Right lobe of liver (tissue), 6 donors: ENCODE measurements at regions not wholly inside any gene's neighbourhood (a gene's known extent, or its start where the extent isn't known, plus 50 kb on each side); places are given as distances from the start of the nearest gene placed in this dataset.

Experiments used
- ATAC-seq, 4 donors: fragments of 200-7000 bp; cut with Tn5 transposase; one replicate each; pipeline ENCODE4 v1.9.1; 2020; ENCODE audit warnings: mild to moderate bottlenecking in 4 of 4, moderate library complexity in 4 of 4
- DNase-seq, 3 donors: peaks; one replicate each; pipeline ENCODE4 v3.0.0-alpha.2; 2020
- H3K27ac ChIP-seq, 3 donors: fragments of 200-600 bp; one replicate each; pipeline ENCODE4 v1.8.0; 2022
- H3K27me3 ChIP-seq, 2 donors: fragments of 200-600 bp; one replicate each; pipeline ENCODE4 v1.8.0; 2022
- H3K36me3 ChIP-seq, 4 donors: fragments of 200-600 bp; sonication (generic) in 1 of 4; one replicate each; pipeline versions ENCODE4 v1.5.1 to v1.8.0; 2017 to 2022; ENCODE audit warnings: control low read depth in 1 of 4
- H3K4me1 ChIP-seq, 4 donors: fragments of 200-600 bp; sonication (generic) in 1 of 4; one replicate each; pipeline versions ENCODE4 v1.5.1 to v1.8.0; 2017 to 2022; ENCODE audit warnings: control low read depth in 1 of 4
- H3K4me3 ChIP-seq, 3 donors: fragments of 200-600 bp; one replicate each; pipeline ENCODE4 v1.8.0; 2022
- H3K9me3 ChIP-seq, 4 donors: fragments of 200-600 bp; sonication (generic) in 1 of 4; one replicate each; pipeline versions ENCODE4 v1.5.1 to v1.8.0; 2017 to 2022; ENCODE audit warnings: control low read depth in 1 of 4
- POLR2A ChIP-seq: fragments of 450-650 bp; IDR thresholded peaks from one replicate; pipeline ENCODE4 v1.6.1; 2017; ENCODE audit warnings: antibody characterized with exemption, mild to moderate bottlenecking
- WGBS: methylation state at CpG from one replicate; pipeline ENCODE4 v1.1.6; 2018; ENCODE audit warnings: low coverage, low lambda C conversion rate; ENCODE audit not compliant: insufficient coverage; ENCODE audit errors: missing lambda C conversion rate; 5-methylcytosine and 5-hydroxymethylcytosine counted together
- intact Hi-C, 2 donors: fragments of 100-400 bp; cut with DNase I; formaldehyde crosslinking; loops; one replicate each; pipeline versions ENCODE4 v1.11.2 to v1.14.1; 2022
- TF ChIP-seq, protein P1 (sequence below), 4 donors: fragments of 200-600 bp in 3 of 4; fragments of 450-650 bp in 1 of 4; IDR thresholded peaks; one replicate each; pipeline versions ENCODE4 v1.5.1 to v1.8.0; 2016 to 2022; ENCODE audit warnings: antibody characterized with exemption in 4 of 4, mild to moderate bottlenecking in 2 of 4
- donor health status: DM: no; HTN: yes; CAD: no.
- donor health status: DM: no; HTN: no; CAD: no.
- donor health status: DM: no; HTN: no; CAD: no.
- donor health status: DM: no; HTN: yes; CAD: no.
- donor health status: DM: no; HTN: yes; CAD: no.

DNA sequence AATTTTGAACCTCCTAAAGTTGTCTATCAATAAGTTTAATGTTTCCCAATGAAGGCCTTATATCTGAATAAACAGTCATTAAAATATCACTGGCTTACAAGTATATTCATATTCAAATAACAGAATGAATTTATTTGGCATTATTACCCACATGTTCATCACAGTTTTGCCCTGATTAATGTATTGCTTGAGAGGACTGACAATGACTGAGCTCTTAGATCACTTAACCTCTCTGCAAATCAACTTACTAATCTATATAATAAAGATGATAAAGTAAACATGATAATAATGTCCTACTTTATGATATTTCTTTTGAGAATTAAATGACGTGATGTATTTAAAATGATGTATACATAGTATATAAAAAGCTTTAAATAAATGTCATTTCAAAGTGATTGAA, 532.0 kb upstream of the GBE1 start:
- WGBS, result 59% methylated on average over 1 of the region's 1 CpG
- TF ChIP-seq, protein P1, sequence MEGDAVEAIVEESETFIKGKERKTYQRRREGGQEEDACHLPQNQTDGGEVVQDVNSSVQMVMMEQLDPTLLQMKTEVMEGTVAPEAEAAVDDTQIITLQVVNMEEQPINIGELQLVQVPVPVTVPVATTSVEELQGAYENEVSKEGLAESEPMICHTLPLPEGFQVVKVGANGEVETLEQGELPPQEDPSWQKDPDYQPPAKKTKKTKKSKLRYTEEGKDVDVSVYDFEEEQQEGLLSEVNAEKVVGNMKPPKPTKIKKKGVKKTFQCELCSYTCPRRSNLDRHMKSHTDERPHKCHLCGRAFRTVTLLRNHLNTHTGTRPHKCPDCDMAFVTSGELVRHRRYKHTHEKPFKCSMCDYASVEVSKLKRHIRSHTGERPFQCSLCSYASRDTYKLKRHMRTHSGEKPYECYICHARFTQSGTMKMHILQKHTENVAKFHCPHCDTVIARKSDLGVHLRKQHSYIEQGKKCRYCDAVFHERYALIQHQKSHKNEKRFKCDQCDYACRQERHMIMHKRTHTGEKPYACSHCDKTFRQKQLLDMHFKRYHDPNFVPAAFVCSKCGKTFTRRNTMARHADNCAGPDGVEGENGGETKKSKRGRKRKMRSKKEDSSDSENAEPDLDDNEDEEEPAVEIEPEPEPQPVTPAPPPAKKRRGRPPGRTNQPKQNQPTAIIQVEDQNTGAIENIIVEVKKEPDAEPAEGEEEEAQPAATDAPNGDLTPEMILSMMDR (IDR thresholded peaks at IDR 0.05), result no peak
- TF ChIP-seq POLR2A, result no peak
- H3K27me3 ChIP-seq, result no peaks in the 10 kb centered on the region
- DNase-seq (no peak), ATAC-seq (no peak)
- intact Hi-C loops, result no loop called here
- H3K36me3 ChIP-seq, result no peaks in the 10 kb centered on the region
- H3K9me3 ChIP-seq, result no peaks in the 10 kb centered on the region
- H3K4me3 ChIP-seq, result no peak overlapping the region
- no peak overlapping the region for H3K27ac ChIP-seq
- H3K4me1 ChIP-seq, result no peaks in the 10 kb centered on the region

DNA sequence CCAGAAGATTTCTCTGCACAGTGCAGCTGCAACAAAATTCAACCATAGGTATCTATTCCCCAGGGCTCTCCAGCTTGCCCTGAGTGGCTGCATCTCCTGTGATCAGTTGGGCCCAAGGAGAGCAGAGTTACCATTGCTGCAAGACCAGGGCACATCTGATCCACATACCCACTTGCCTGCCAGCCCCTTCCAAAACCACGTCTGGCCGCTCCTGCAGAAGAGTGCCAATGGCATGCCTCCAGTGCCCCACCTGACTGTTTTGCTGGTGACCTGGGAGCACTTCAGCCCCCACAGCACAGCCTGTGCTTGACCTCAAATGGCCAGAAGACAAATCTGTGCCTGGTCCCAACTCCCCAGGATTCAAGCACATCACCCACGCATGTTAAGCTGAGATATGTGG, 526.1 kb upstream of the GBE1 start:
- intact Hi-C loops, result no loop called here
- no peak for ATAC-seq
- TF ChIP-seq, protein P1 (IDR thresholded peaks at IDR 0.05), result no peak
- TF ChIP-seq POLR2A, result no peak
- H3K36me3 ChIP-seq, result no peaks in the 10 kb centered on the region
- H3K4me3 ChIP-seq, result no peak overlapping the region
- DNase-seq, result no peak
- H3K27ac ChIP-seq, result no peak overlapping the region
- no peaks in the 10 kb centered on the region for H3K9me3 ChIP-seq
- no peaks in the 10 kb centered on the region for H3K27me3 ChIP-seq
- no CpG with 5 or more reads among the region's 3 CpGs for WGBS
- no peaks in the 10 kb centered on the region for H3K4me1 ChIP-seq

DNA sequence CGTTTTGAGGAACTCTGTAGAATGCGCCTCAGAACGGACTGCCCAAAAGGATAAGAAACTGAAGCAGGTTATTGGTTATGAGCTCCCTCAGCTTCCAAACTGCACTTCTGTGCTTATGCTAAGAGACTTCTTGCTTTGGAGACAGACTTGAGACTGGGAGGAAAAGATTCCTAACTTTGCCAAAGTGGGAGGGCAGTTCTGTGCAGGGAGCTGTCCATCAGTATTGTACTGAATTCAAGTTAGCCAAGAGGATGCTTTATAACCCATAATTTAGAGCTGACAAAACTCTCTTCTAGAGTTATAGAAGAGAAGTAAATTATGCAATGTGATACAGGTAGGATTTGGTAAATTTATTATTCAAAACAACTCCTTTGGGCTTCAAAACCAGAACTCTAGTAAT, 519.8 kb upstream of the GBE1 start:
- H3K4me1 ChIP-seq, result no peaks in the 10 kb centered on the region
- DNase-seq, result no peak
- no peak for TF ChIP-seq POLR2A
- TF ChIP-seq, protein P1 (IDR thresholded peaks at IDR 0.05), result no peak
- no peaks in the 10 kb centered on the region for H3K9me3 ChIP-seq
- H3K27me3 ChIP-seq, result no peaks in the 10 kb centered on the region
- intact Hi-C loops, result no loop called here
- H3K4me3 ChIP-seq, result no peak overlapping the region
- H3K27ac ChIP-seq, result no peak overlapping the region
- 64% methylated on average over 3 of the region's 3 CpGs for WGBS
- no peak for ATAC-seq
- no peaks in the 10 kb centered on the region for H3K36me3 ChIP-seq

DNA sequence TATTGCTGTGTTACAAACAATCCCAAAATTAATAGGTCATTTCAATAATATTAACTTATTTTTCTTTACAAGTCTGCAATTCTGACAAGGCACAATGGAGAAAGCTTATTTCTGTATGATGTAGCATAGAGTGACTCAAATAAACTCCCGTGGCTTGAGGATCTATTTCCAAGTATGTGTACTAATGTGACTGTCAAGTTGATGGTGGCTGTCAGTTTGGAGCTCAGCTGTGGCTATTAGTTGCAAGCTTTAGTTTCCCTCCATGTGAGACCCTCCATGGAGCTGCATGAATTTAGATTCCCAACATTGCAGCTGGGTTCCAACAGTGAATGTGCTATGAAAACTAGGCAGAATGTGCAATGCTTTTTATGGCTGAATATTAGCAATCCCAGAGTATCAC, 515.5 kb upstream of the GBE1 start:
- ATAC-seq (no peak), DNase-seq (no peak)
- Histone ChIP-seq H3K36me3 (no peaks in the 10 kb centered on the region), H3K27me3 (no peaks in the 10 kb centered on the region), H3K27ac (no peak overlapping the region), H3K9me3 (no peaks in the 10 kb centered on the region), H3K4me1 (no peaks in the 10 kb centered on the region), H3K4me3 (no peak overlapping the region)
- TF ChIP-seq POLR2A, result no peak
- TF ChIP-seq, protein P1 (IDR thresholded peaks at IDR 0.05), result no peak
- 73% methylated on average over 1 of the region's 1 CpG for WGBS
- intact Hi-C loops, result no loop called here

DNA sequence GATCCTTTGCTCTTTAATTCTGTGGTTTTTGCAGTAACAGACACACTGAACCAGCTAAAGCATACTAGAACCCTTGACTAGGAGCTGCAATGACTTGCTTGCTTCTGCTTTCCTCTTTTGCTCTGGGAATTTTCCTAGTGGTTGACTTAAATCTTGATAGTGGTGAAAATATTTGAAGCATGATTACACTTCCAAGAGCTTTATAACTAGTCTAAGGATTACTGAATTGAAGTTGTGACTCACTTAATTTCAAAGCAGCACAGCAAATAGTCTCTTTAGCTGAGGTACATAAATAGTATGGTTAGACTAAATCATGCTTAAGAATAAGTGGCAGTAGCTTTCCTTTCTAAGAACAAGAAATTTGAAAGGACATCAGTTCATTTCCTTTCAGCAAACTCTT, 513.5 kb upstream of the GBE1 start:
- ATAC-seq (no peak), DNase-seq (no peak)
- H3K36me3 ChIP-seq, result no peaks in the 10 kb centered on the region
- H3K9me3 ChIP-seq, result no peaks in the 10 kb centered on the region
- H3K4me1 ChIP-seq, result no peaks in the 10 kb centered on the region
- intact Hi-C loops, result no loop called here
- no peaks in the 10 kb centered on the region for H3K27me3 ChIP-seq
- no peak for TF ChIP-seq POLR2A
- TF ChIP-seq, protein P1 (IDR thresholded peaks at IDR 0.05), result no peak
- no peak overlapping the region for H3K27ac ChIP-seq
- H3K4me3 ChIP-seq, result no peak overlapping the region
